Left kidney (tissue), 1 donor: ENCODE measurements at regions not wholly inside any gene's neighbourhood (a gene's known extent, or its start where the extent isn't known, plus 50 kb on each side); places are given as distances from the start of the nearest gene placed in this dataset.
"Not testable (repeated sequence)": the region's sequence is repeated elsewhere in the genome, so short reads cannot be mapped to it uniquely, and the experiment has no call there.

Experiments used
- DNase-seq: peaks from one replicate; pipeline ENCODE4 v3.0.0-alpha.2; 2013

GRCh38 chr3:55297245-55297644 lies 189.9 kb downstream of the WNT5A start:
- DNase-seq: no peak

- DNase-seq: no peak
Measured at GRCh38 chr3:55296791-55297190, 190.3 kb downstream of the WNT5A start.

GRCh38 chr3:55296030-55296429 lies 191.1 kb downstream of the WNT5A start:
- DNase-seq: no peak

DNA sequence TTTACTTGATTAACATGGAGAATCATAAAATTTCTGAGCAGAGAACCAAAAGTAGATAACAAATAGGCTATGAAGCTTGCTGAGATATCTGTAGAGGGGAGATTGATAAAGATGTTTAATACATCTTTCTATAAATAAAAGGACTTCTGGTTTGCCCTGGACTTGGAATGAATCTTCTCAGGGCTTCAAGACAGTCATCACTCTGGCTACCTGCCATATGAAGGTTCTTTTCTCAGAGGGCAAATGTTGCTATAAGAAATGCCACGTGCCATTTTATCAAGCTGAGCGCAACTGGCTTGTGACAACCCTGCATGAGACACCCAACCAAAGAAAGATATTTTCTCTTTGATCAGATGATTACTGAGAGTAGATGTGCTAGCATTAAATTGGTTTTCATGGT lies 192.5 kb downstream of the WNT5A start:
- DNase-seq: no peak

- DNase-seq: peak; percentile 67
Measured at GRCh38 chr3:55292360-55292759, 194.7 kb downstream of the WNT5A start.

- no peak for DNase-seq
Measured at GRCh38 chr3:55288657-55289056, 198.4 kb downstream of the WNT5A start.

DNA sequence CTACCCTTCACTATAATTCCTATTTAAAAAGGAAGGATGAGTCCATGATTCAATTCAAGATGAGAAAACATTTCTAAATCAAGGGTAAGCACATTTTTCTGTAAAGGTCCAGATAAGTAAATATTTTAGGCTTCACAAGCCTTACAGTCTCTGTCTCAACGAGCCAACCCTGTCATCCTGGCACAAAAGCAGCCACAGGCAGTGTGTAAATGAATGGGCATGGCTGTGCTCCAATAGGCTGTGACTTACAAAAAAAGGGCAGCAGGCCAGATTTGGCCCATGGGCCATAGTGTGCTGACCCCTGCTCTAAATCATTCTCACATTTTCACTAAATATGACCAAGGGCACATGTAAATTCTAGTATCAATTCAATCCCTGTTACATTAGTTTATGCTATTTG lies 200.4 kb downstream of the WNT5A start:
- DNase-seq: no peak

GRCh38 chr3:55285156-55285555 lies 201.9 kb downstream of the WNT5A start:
- DNase-seq: no peak

DNA sequence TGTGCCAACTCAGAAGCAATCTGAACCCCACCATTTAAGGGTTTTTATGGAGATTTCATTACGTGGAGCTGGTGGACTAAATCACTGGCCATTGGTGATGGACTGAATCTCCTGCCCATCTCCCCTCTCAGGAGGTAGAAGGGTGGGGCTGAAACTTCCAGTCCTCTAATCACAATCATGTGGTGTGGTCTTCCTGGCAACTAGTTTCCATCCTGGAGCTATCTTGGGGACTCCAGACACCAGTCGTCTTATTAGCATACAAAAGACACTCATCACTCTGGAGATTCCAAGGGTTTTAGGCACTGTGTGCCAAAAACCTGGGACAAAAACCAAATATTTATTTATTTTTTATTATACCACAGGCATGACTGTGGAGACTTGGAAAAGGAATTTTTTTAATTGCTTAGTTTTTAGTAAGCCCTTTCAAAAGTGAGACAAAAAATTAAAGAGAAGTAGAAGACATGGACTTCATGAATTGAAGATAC lies 203.6 kb downstream of the WNT5A start:
- no peak for DNase-seq

- DNase-seq: no peak
Measured at GRCh38 chr3:55282994-55283393, 204.1 kb downstream of the WNT5A start.

DNA sequence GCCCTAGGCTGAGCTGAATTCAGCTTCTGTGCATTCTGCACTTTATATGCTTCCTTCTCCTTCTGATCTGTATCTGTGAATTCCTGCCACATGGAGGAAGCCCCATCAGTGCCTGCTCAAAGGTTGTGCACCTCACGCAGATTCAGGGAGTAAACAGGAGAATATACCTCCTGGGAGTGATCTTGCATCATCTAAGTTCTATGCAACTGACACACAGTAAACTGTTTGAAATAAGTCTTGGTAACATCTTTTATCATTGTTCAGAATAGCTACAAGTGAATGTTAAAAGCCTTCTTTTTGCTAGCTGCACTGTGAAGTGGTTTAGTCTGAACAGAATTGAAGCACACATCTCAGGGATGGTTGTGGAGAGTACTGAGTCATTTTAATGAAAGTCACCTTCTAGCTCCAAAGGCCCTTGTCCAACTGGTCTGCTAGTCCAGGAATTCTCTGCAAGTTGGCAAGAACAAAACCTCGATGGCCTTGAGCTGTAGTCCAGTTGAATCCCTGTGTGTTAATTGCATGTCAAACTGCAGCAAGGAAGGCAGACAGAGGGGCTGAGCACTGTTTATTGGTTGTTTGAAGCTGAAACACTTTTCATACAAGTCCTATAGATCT lies 215.0 kb downstream of the WNT5A start:
- DNase-seq: no peak

DNA sequence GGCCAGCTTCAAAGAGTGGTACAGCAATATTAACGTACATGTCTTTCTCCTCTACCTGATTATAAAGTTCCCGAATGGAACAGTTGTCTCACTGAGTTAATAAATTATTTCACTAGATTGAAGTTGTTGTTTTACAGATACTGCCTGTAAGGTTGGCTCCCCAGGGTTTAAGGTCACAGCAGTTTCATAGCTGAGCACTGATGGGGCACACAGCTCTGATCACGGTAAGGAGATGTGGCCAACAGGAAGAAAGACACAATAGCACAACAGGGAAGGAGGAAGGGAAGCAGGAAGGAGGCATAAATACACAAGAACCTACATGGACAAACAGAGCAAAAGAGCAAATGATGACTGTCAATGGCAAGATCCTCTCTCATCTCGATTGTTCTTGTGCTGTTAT lies 215.6 kb downstream of the WNT5A start:
- no peak for DNase-seq

GRCh38 chr3:55270976-55271375 lies 216.1 kb downstream of the WNT5A start:
- no peak for DNase-seq

DNA sequence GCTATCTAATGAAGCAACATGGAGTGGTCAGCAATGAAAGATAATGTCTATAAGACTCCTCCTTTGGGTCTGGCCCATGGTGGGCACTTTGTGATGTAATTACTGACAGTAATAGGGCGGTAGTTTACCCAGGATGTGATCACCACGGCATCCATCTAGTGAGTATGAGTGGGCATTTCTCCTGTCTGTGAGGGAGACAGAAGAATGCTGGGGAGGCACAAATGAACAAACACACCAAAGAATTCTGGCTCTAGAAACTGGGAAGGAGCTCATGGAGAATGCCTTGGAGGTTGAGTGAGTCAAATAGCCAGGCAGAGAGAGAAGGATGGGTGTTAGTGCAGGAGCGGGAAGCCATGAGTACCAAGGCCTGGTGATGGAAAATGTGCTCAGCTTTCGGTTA lies 217.5 kb downstream of the WNT5A start:
- DNase-seq: no peak

DNA sequence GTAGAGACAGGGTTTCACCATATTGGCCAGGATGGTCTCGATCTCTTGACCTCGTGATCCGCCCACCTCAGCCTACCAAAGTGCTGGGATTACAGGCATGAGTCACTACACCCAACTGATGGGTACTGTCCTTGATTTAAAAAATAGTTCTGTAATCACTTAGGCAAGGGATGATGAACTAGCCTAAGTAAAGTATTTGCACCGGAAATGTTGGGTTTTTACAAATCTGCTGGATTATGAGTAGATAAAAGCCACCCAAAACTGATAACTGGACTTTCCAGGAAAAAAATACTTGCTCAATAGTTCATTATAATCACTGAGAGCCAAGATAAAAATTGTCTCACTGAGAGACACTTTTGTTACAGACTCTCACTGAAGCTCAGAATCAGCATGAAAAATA lies 218.0 kb downstream of the WNT5A start:
- no peak for DNase-seq

DNA sequence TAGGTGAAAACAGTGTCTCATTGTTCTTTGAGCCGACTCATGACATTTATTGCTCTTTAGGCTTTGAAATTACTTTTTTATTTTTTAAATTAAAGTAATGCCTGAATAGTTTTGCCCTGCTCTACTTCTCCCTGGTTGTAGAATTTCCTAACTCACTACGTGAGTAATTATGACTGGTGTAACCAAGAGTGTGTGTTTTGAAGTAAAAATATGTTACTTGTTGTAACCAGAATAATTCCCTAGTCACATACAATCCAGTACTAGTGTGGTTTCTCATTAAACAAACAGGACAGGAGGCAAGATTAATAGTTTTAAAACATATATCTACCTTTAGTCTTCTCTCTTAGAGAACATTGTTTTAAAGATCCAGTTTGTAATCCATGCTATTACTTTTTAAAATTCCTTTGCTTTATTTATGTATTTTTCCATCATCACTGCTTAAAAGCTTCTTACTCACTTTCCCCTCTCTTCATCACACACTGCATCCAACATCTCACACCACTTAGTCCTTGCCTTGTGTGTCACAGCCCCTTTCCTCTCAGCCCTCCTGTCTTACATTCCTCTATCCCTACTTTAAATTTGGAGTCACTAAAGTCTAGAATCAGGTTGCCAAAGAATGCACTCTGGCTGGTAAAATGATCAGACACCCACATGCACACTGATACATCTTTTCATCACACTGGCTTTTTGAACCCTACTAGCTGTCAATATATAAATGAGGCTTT lies 219.7 kb downstream of the WNT5A start:
- DNase-seq: no peak

GRCh38 chr3:55264919-55265318 lies 222.2 kb downstream of the WNT5A start:
- DNase-seq: no peak

GRCh38 chr3:55252921-55253320 lies 234.2 kb downstream of the WNT5A start:
- DNase-seq: no peak

- DNase-seq: not testable (repeated sequence)
Measured at GRCh38 chr3:55249156-55249555, 237.9 kb downstream of the WNT5A start.

- no peak for DNase-seq
Measured at GRCh38 chr3:55247666-55248065, 239.4 kb downstream of the WNT5A start.

GRCh38 chr3:55246033-55246432 lies 241.1 kb downstream of the WNT5A start:
- peak; percentile 14 for DNase-seq

- no peak for DNase-seq
Measured at GRCh38 chr3:55245351-55245750, 241.8 kb downstream of the WNT5A start.

DNA sequence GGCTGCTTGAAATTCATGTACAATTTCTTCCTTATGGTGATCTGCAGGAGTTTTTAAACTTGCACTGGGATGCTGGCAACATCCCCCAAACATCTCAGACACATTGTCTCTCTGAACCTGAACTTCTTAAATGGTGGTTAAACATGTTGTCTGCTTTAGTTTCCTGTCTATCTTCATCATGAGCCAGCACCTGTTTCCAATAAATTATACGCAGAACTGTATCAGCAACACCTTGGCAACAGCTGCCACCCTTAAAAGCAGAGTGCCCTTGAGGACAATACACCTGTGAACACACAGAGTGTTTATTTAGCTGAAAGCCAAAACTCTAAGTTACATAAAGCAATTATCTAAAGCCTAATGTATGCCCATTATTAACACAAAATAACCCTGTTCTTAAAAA lies 242.9 kb downstream of the WNT5A start:
- DNase-seq: no peak

- no peak for DNase-seq
Measured at GRCh38 chr3:55243678-55244077, 243.4 kb downstream of the WNT5A start.
